HG03521 (cell line): ENCODE measurements at regions not wholly inside any gene's neighbourhood (a gene's known extent, or its start where the extent isn't known, plus 50 kb on each side); places are given as distances from the start of the nearest gene placed in this dataset.
"Not testable (repeated sequence)": the region's sequence is repeated elsewhere in the genome, so short reads cannot be mapped to it uniquely, and the experiment has no call there.

ENCODE experiments used
- ATAC-seq: cut with Tn5 transposase; IDR thresholded peaks from one replicate; pipeline ENCODE4 v1.9.1; 2021; ENCODE audit warnings: mild to moderate bottlenecking, moderate library complexity; ENCODE audit not compliant: unreplicated experiment

GRCh38 chr11:97617031-97617430 is 1227.2 kb downstream of the JRKL start:
- ATAC-seq, result no peak

DNA sequence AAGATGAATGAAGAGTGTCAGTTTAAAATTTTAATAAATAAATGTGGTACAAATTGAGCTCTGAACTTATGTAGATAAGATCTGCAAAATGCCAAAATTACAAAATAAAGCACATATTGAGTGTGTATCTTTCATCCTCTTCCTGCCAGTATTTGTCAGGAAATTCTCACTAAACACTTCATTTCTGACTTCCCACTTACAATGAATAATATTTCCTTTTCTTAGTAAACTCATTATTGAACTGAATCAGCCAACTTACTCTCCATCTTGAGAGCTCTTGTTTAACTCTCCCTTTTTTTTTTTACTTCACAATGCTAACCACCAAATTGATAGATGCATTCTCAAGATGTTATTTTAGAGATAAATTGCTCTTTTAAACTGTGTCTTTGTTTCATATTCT is 1230.2 kb downstream of the JRKL start:
- no peak for ATAC-seq

GRCh38 chr11:97621282-97621681 is 1231.5 kb downstream of the JRKL start:
- no peak for ATAC-seq

GRCh38 chr11:97622795-97623194 is 1233.0 kb downstream of the JRKL start:
- no peak for ATAC-seq

- ATAC-seq, result not testable (repeated sequence)
These were observed 1246.9 kb downstream of the JRKL start for GRCh38 chr11:97636741-97637140.

GRCh38 chr11:97637701-97638100 is 1247.9 kb downstream of the JRKL start:
- no peak for ATAC-seq

- ATAC-seq, result no peak
These were observed 1248.9 kb downstream of the JRKL start for GRCh38 chr11:97638641-97639224.

- ATAC-seq, result no peak
These were observed 1252.2 kb downstream of the JRKL start for GRCh38 chr11:97641988-97642387.

- no peak for ATAC-seq
These were observed 1255.9 kb downstream of the JRKL start for GRCh38 chr11:97645736-97646135.

- no peak for ATAC-seq
These were observed 1266.5 kb downstream of the JRKL start for GRCh38 chr11:97656356-97656755.

- no peak for ATAC-seq
These were observed 1268.0 kb downstream of the JRKL start for GRCh38 chr11:97657852-97658251.

GRCh38 chr11:97667057-97667456 is 1277.2 kb downstream of the JRKL start:
- no peak for ATAC-seq

DNA sequence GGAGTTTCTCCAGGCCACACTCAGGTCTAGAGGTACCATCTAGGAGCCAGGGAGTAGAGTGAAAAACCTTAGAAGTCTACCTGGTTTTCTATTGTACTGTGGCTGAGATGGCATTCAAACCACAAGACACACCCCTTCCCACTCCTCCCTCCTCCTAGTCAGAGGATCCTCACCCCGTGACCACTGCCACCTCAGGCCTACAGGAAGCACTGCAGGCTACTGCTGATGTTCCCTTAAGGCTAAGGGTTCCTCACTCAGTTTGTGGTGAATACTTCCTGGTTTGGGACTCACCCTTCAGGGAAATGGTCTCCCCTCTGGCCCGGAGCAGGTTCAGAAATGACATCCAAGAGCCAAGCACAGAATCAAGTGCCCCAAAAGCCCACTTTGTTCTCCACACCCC is 1293.9 kb downstream of the JRKL start:
- no peak for ATAC-seq

GRCh38 chr11:97684486-97685439 is 1295.0 kb downstream of the JRKL start:
- no peak for ATAC-seq

GRCh38 chr11:97685695-97686094 is 1295.9 kb downstream of the JRKL start:
- no peak for ATAC-seq

DNA sequence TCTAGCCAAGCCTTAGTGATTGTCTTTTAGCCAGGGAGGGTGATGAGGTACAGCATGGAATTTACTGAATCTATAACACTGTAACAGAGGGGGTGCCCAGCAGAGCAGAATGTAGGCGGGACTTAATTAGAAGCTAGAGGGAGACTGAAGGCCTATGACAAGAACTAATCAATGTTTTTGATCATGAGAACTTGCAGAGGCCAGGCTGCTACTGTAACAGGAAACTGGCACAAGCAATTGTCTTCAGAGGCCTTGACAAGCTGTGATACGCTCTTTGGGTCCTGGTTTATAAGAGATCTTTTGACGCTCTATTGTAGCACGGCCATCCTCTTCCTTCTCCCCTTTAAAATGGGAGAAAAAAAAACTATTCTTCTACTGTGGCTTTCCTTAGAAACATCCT is 1297.3 kb downstream of the JRKL start:
- ATAC-seq, result no peak

DNA sequence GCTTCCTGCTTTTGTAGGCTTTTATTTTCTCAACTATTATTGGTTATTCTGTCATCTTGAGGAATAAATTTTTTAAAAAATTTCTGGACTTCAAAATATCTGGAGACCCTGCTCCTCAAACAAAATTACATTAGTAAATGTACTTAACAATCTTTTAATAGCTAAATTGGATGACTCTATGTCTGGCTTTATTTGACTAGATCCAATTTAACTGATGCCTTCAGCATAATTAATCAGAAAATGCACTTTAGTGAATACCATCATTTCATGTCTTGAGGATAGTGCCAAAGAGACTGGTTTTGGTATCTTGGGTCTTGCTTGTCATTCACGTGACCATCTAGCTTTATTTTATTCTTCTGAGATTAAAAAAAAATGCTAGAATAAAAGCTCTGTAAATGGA is 1301.2 kb downstream of the JRKL start:
- no peak for ATAC-seq

- no peak for ATAC-seq
These were observed 1313.1 kb downstream of the JRKL start for GRCh38 chr11:97702951-97703350.

DNA sequence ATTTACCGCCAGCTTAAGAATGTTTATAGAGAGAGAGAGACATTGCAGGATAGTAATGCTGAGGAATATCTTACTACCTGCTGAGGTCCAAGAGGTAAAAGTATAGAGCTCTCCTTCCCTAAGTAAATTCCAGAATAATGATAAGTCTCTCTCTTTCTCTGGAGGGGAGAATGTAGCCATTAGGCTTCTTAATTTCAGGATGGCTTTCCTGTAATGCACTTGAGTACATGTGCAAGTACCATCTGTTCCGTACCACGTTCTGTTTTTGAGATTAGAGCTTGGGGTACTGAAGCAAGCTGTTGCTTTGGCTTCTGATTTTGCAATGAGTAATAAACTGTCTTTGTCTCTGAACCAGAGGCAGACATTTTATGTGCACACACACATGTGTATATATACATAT is 1314.0 kb downstream of the JRKL start:
- ATAC-seq, result no peak

DNA sequence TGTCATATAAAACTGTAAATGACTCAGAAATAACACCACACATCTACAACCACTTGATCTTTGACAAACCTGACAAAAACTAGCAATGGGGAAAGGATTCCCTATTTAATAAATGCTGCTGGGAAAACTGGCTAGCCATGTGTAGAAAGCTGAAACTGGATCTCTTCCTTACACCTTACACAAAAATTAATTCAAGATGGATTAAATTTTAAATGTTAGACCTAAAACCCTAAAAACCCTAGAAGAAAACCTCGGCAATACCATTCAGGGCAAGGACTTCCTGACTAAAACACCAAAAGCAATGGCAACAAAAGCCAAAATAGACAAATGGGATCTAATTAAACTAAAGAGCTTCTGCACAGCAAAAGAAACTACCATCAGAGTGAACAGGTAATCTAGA is 1315.3 kb upstream of the CNTN5 start:
- ATAC-seq, result not testable (repeated sequence)

- no peak for ATAC-seq
These were observed 1302.8 kb upstream of the CNTN5 start for GRCh38 chr11:97717922-97718321.

GRCh38 chr11:97722065-97722464 is 1298.7 kb upstream of the CNTN5 start:
- ATAC-seq, result no peak
